H9 (cell line): ENCODE measurements at regions not wholly inside any gene's neighbourhood (a gene's known extent, or its start where the extent isn't known, plus 50 kb on each side); places are given as distances from the start of the nearest gene placed in this dataset.

Experiments used
- DNase-seq: peaks from one replicate; pipeline ENCODE4 v3.0.0-alpha.2; 2017
- H2AFZ ChIP-seq: one replicate; pipeline ENCODE4 v1.6.1; 2013; ENCODE audit warnings: mild to moderate bottlenecking, low read length, control low read depth, moderate library complexity
- H2AK5ac ChIP-seq: 2 replicates; pipeline ENCODE4 v1.6.1; 2013; ENCODE audit warnings: low read length, control low read depth, mixed read lengths; ENCODE audit not compliant: insufficient read length
- H2BK120ac ChIP-seq: one replicate; pipeline ENCODE4 v1.6.1; 2013; ENCODE audit warnings: low read depth, mild to moderate bottlenecking, low read length, control low read depth, inconsistent platforms; ENCODE audit not compliant: poor library complexity, severe bottlenecking
- H2BK12ac ChIP-seq: 2 replicates; pipeline ENCODE4 v1.6.1; 2013; ENCODE audit warnings: low read length, control low read depth, mixed read lengths, low read depth; ENCODE audit not compliant: insufficient read length
- H2BK15ac ChIP-seq: 2 replicates; pipeline ENCODE4 v1.6.1; 2013; ENCODE audit warnings: low read depth, low read length, control low read depth
- H2BK20ac ChIP-seq: one replicate; pipeline ENCODE4 v1.6.1; 2013; ENCODE audit warnings: low read depth, mild to moderate bottlenecking, low read length, control low read depth, inconsistent platforms; ENCODE audit not compliant: poor library complexity, severe bottlenecking
- H2BK5ac ChIP-seq: 2 replicates; pipeline ENCODE4 v1.6.1; 2013; ENCODE audit warnings: low read length, control low read depth, mixed read lengths; ENCODE audit not compliant: insufficient read length
- H3K14ac ChIP-seq: 2 replicates; pipeline ENCODE4 v1.6.1; 2013; ENCODE audit warnings: low read length, control low read depth; ENCODE audit not compliant: insufficient read depth
- H3K18ac ChIP-seq: 2 replicates; pipeline ENCODE4 v1.6.1; 2013; ENCODE audit warnings: low read depth, mild to moderate bottlenecking, mixed read lengths, low read length, control low read depth; ENCODE audit not compliant: insufficient read length
- H3K23ac ChIP-seq: 2 replicates; pipeline ENCODE4 v1.6.1; 2013; ENCODE audit warnings: low read length, control low read depth, mixed read lengths, low read depth; ENCODE audit not compliant: insufficient read length
- H3K23me2 ChIP-seq: 2 replicates; pipeline ENCODE4 v1.6.1; 2013; ENCODE audit warnings: low read depth, mild to moderate bottlenecking, mixed read lengths, low read length, control low read depth; ENCODE audit not compliant: insufficient read length, poor library complexity, severe bottlenecking
- H3K27ac ChIP-seq: 2 replicates; pipeline ENCODE4 v1.5.1; 2013; ENCODE audit warnings: low read length, control low read depth, mixed read lengths, low read depth; ENCODE audit not compliant: insufficient read length
- H3K27me3 ChIP-seq: 2 replicates; pipeline ENCODE4 v1.6.1; 2013; ENCODE audit warnings: low read length, control low read depth, inconsistent platforms; ENCODE audit not compliant: insufficient read depth
- H3K4ac ChIP-seq: 2 replicates; pipeline ENCODE4 v1.6.1; 2013; ENCODE audit warnings: low read depth, mild to moderate bottlenecking, control low read depth, inconsistent platforms, low read length, moderate library complexity
- H3K4me1 ChIP-seq: 2 replicates; pipeline ENCODE4 v1.6.1; 2013; ENCODE audit warnings: low read length, control low read depth, inconsistent platforms; ENCODE audit not compliant: insufficient read depth
- H3K4me2 ChIP-seq: 2 replicates; pipeline ENCODE4 v1.6.1; 2013; ENCODE audit warnings: low read length, control low read depth, mixed read lengths; ENCODE audit not compliant: insufficient read length, insufficient read depth
- H3K56ac ChIP-seq: 2 replicates; pipeline ENCODE4 v1.6.1; 2013; ENCODE audit warnings: low read depth, mild to moderate bottlenecking, mixed read lengths, low read length, control low read depth; ENCODE audit not compliant: insufficient read length
- H3K79me1 ChIP-seq: 2 replicates; pipeline ENCODE4 v1.6.1; 2013; ENCODE audit warnings: low read depth, mild to moderate bottlenecking, moderate library complexity, low read length, control low read depth, inconsistent platforms; ENCODE audit not compliant: insufficient read depth, poor library complexity, severe bottlenecking
- H3K79me2 ChIP-seq: 2 replicates; pipeline ENCODE4 v1.6.1; 2013; ENCODE audit warnings: low read length, control low read depth, inconsistent platforms; ENCODE audit not compliant: insufficient read depth
- H3K9ac ChIP-seq: 2 replicates; pipeline ENCODE4 v1.6.1; 2013; ENCODE audit warnings: low read length, control low read depth, mixed read lengths; ENCODE audit not compliant: insufficient read length; ENCODE audit errors: extremely low read depth
- H3K9me3 ChIP-seq: one replicate; pipeline ENCODE4 v1.6.1; 2013; ENCODE audit warnings: low read depth, low read length, inconsistent platforms; ENCODE audit not compliant: control insufficient read depth
- H3T11ph ChIP-seq: one replicate; pipeline ENCODE4 v1.6.1; 2013; ENCODE audit warnings: mild to moderate bottlenecking, low read length, control low read depth, inconsistent platforms
- H4K20me1 ChIP-seq: one replicate; pipeline ENCODE4 v1.6.1; 2013; ENCODE audit not compliant: control insufficient read depth, insufficient read length, insufficient read depth
- H4K5ac ChIP-seq: 2 replicates; pipeline ENCODE4 v1.6.1; 2013; ENCODE audit warnings: low read depth, mild to moderate bottlenecking, mixed read lengths, low read length, control low read depth; ENCODE audit not compliant: insufficient read length
- H4K8ac ChIP-seq: replicated peaks from 2 replicates; pipeline ENCODE4 v1.6.1; 2013; ENCODE audit warnings: low read length, control low read depth, mixed read lengths, low read depth; ENCODE audit not compliant: insufficient read length
- H4K91ac ChIP-seq: 2 replicates; pipeline ENCODE4 v1.6.1; 2013; ENCODE audit warnings: low read depth, mild to moderate bottlenecking, moderate library complexity, mixed read lengths, low read length, control low read depth; ENCODE audit not compliant: insufficient read length
- H3K27ac Mint-ChIP-seq, 3 experiments: 2 replicates in 2 of 3; 3 replicates in 1 of 3; pipeline ENCODE4 v1.8.0; 2020 to 2021; ENCODE audit warnings: mixed read lengths in 3 of 3, mild to moderate bottlenecking in 1 of 3, moderate library complexity in 1 of 3
- H3K27me3 Mint-ChIP-seq: 2 replicates; pipeline ENCODE4 v1.8.0; 2021; ENCODE audit warnings: low read depth, mild to moderate bottlenecking, moderate library complexity, mixed read lengths
- H3K36me3 Mint-ChIP-seq, 3 experiments: 2 replicates in 2 of 3; 3 replicates in 1 of 3; pipeline ENCODE4 v1.8.0; 2020 to 2021; ENCODE audit warnings: low read depth in 3 of 3, mixed read lengths in 3 of 3; ENCODE audit not compliant: insufficient read depth in 1 of 3
- H3K4me1 Mint-ChIP-seq, 2 experiments: 2 replicates each; pipeline ENCODE4 v1.8.0; 2020; ENCODE audit warnings: mixed read lengths in 2 of 2
- H3K4me3 Mint-ChIP-seq, 2 experiments: 2 replicates in 1 of 2; 3 replicates in 1 of 2; pipeline ENCODE4 v1.8.0; 2020 to 2021; ENCODE audit warnings: mild to moderate bottlenecking in 2 of 2, mixed read lengths in 2 of 2, moderate library complexity in 1 of 2
- H3K9me3 Mint-ChIP-seq, 2 experiments: 2 replicates in 1 of 2; 3 replicates in 1 of 2; pipeline ENCODE4 v1.8.0; 2020; ENCODE audit warnings: mild to moderate bottlenecking in 2 of 2, mixed read lengths in 2 of 2, moderate library complexity in 1 of 2
- WGBS: extraction: QIAGEN DNeasy Blood & Tissue Kit; methylation state at CpG from one replicate; pipeline ENCODE4 v1.1.7; 2013; ENCODE audit warnings: missing lambda C conversion rate, low lambda C conversion rate, mixed read lengths; ENCODE audit not compliant: insufficient read length; ENCODE audit errors: extremely low coverage; 5-methylcytosine and 5-hydroxymethylcytosine counted together
- TF ChIP-seq, protein P1 (sequence below): fragments of 200-600 bp; sonication (generic); conservative IDR thresholded peaks from 3 replicates; pipeline ENCODE4 v1.8.0; 2021; ENCODE audit warnings: antibody characterized with exemption, mild to moderate bottlenecking

DNA sequence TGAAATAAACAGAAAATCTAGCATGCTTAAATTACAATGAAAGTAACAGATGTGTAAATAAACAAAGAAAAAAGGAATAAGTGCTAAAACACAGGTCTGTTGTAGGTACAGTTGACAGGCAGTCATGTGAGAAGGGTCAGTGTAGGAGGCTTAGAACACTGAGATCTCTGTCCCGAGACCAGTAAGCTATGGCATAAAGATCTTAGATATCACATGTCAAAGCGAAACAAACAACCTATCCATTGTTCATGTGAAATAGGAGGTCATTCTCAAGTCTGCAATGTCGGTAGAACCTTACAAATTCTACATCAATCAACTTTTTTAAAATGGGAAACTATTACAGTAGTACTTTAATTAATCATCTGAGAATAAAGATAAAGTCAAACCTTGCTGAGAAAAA is 428.9 kb upstream of the ADGRL2 start:
- H3K4me1 ChIP-seq: no peaks in the 10 kb centered on the region; the same call in 1 of the 2 replicates
- no peak overlapping the region for H3K4me2 ChIP-seq
- Mint-ChIP-seq H3K36me3 (peaks cover 0 to 9% (median 2%) of the 10 kb centered on the region in 3 experiments; a peak in 3 of 7 replicates), H3K27ac (no peak overlapping the region), H3K27me3 (no peaks in the 10 kb centered on the region), H3K4me1 (peaks cover 10 to 12% of the 10 kb centered on the region in 2 experiments), H3K4me3 (no peak overlapping the region), H3K9me3 (no peaks in the 10 kb centered on the region; a peak in 1 of 5 replicates)
- H3K18ac ChIP-seq: no peak overlapping the region
- no peaks in the 10 kb centered on the region for H4K20me1 ChIP-seq
- H3T11ph ChIP-seq: no peak overlapping the region
- H3K23me2 ChIP-seq: no peaks in the 10 kb centered on the region
- no peak overlapping the region for H2BK20ac ChIP-seq
- TF ChIP-seq, protein P1, sequence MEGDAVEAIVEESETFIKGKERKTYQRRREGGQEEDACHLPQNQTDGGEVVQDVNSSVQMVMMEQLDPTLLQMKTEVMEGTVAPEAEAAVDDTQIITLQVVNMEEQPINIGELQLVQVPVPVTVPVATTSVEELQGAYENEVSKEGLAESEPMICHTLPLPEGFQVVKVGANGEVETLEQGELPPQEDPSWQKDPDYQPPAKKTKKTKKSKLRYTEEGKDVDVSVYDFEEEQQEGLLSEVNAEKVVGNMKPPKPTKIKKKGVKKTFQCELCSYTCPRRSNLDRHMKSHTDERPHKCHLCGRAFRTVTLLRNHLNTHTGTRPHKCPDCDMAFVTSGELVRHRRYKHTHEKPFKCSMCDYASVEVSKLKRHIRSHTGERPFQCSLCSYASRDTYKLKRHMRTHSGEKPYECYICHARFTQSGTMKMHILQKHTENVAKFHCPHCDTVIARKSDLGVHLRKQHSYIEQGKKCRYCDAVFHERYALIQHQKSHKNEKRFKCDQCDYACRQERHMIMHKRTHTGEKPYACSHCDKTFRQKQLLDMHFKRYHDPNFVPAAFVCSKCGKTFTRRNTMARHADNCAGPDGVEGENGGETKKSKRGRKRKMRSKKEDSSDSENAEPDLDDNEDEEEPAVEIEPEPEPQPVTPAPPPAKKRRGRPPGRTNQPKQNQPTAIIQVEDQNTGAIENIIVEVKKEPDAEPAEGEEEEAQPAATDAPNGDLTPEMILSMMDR: no peak
- H4K8ac ChIP-seq: no peak overlapping the region
- H2AFZ ChIP-seq: no peak overlapping the region
- DNase-seq: no peak
- WGBS: no CpG with 5 or more reads among the region's 3 CpGs
- H2BK15ac ChIP-seq: no peak overlapping the region
- H3K4ac ChIP-seq: no peak overlapping the region
- no peaks in the 10 kb centered on the region for H3K79me2 ChIP-seq
- H3K79me1 ChIP-seq: no peaks in the 10 kb centered on the region
- no peaks in the 10 kb centered on the region for H3K9me3 ChIP-seq
- no peak overlapping the region for H3K14ac ChIP-seq
- no peak overlapping the region for H4K91ac ChIP-seq
- no peak overlapping the region for H3K23ac ChIP-seq
- H3K27me3 ChIP-seq: no peaks in the 10 kb centered on the region; the same call in 1 of the 2 replicates
- H2BK12ac ChIP-seq: no peak overlapping the region
- no peak overlapping the region for H2BK120ac ChIP-seq
- no peak overlapping the region for H2BK5ac ChIP-seq
- no peak overlapping the region for H2AK5ac ChIP-seq
- H3K9ac ChIP-seq: no peak overlapping the region
- no peak overlapping the region for H4K5ac ChIP-seq
- H3K56ac ChIP-seq: no peak overlapping the region
- no peak overlapping the region for H3K27ac ChIP-seq
